NCI-H82 treated with DMSO at 0.1 percent for 48 hours (cell line): ENCODE measurements at regions not wholly inside any gene's neighbourhood (a gene's known extent, or its start where the extent isn't known, plus 50 kb on each side); places are given as distances from the start of the nearest gene placed in this dataset.

Experiments used
- DNase-seq: peaks from one replicate; lab custom pipeline; 2025; ENCODE audit not compliant: unreplicated experiment; lab: John Stamatoyannopoulos, UW

- no peak for DNase-seq
Observed at GRCh38 chr7:54810401-54810800, 51.4 kb upstream of the SEC61G start.

DNA sequence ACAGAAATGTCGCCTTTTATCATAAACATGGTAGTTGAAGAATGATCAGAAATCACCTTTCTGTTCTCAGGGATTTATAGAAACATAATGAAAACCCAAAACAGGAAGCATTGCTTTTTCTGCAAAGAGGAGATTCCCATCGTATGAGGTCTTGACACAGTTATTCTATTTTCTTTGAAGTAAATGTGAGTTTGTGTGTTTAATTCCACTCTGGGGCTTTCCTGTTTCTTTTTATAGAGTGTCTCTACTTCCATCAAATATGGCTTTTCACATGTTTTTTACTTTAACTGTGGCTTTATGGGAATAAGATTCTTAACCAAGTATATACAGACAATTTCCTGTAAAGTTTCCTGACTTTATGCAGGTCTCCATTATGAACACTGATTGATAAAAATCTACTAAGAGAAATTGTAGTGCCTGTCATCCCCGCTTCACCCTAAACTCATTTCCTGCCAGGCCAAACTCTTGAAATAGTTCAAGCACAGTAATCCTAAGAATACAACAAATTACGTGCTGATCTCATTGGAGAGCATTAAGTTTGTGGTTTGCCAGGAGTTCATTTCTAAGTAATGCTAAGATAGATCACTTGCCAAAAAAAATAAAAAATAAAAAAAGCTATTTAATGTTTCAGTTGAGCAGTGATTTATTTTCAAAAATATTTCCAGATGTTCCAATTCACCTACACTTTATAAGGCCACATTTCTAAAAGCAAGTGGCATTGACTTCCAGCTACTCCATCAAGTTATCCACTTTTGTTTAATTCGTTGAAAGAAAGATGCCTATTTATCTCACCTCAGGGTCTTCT, 52.2 kb upstream of the SEC61G start:
- DNase-seq, result no peak

DNA sequence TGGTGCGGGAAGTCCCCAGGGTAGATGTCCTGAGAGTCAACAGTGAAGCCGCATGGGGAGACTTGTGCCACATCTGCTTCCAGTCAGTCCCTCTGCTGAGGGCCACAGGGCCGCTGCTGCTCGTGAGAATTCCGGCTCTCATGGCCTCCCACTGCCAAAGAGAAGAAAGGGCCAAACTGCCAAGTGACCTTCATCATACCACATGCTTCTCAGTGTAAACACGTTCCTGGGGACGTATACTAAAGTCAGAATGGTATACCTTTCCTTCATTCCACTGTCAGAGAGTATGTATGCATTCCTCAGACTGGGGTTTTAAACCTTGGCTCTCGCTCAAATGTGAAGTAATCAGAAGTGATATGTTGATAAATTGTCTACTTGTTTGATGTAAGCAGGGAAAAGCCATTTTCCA, 52.8 kb upstream of the SEC61G start:
- no peak for DNase-seq

- no peak for DNase-seq
Observed at GRCh38 chr7:54812756-54813322, 53.8 kb upstream of the SEC61G start.

- no peak for DNase-seq
Observed at GRCh38 chr7:54813398-54813797, 54.4 kb upstream of the SEC61G start.

GRCh38 chr7:54814401-54814800, 55.4 kb upstream of the SEC61G start:
- DNase-seq, result no peak

DNA sequence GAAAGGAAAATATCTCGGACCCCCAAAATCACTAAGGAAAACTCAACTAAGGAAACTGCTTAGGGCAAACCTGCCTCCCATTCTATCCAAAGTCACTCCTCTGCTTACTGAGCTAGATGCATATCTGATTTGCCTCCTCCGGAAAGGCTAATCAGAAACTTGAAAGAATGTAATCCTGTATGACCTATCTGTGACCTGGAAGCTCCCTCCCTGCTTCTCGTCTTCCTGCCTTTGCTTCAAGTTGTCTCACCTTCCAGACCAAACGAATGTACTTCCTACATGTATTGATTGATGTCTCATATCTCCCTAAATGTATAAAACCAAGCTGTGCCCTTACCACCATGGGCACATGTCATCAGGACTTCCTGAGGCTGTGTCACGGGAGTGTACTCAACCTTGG, 58.1 kb upstream of the SEC61G start:
- no peak for DNase-seq

GRCh38 chr7:54823776-54824175, 64.8 kb upstream of the SEC61G start:
- no peak for DNase-seq

- no peak for DNase-seq
Observed at GRCh38 chr7:54824655-54825054, 65.6 kb upstream of the SEC61G start.

DNA sequence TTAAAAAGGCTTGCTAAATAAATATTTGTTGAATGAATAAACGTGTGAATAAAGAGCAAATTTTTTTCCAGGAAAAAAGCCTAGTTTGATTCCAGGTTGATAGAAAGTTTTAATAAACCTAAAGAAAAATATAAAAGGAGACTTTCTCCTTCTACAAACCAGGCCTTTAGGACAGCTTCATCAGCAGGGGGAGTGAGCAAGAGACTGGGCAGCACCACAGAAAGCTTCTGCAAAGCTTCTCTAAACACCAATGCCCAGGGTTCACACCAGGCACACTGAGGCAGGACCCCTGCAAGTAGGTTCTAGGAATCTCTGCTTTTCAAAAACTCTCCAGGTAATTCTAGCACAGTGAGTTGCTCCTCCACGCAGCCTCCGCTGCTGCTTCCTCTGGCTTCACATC, 66.4 kb upstream of the SEC61G start:
- no peak for DNase-seq

DNA sequence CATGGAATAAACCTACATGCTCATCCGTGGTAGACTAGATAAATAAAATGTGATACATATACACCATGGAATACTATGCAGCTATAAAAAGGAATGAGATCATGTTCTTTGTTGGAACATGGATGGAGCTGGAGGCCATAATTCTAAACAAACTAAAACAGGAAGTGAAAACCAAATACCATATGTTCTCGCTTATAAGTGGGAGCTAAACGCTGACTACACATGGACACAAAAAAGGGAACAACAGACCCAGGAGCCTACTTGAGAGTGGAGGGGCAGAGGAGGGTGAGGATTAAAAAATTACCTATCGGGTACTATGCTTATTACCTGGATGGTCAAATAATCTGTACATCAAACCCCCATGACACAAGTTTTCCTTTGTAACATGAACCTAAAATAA, 68.7 kb upstream of the SEC61G start:
- DNase-seq, result no peak

DNA sequence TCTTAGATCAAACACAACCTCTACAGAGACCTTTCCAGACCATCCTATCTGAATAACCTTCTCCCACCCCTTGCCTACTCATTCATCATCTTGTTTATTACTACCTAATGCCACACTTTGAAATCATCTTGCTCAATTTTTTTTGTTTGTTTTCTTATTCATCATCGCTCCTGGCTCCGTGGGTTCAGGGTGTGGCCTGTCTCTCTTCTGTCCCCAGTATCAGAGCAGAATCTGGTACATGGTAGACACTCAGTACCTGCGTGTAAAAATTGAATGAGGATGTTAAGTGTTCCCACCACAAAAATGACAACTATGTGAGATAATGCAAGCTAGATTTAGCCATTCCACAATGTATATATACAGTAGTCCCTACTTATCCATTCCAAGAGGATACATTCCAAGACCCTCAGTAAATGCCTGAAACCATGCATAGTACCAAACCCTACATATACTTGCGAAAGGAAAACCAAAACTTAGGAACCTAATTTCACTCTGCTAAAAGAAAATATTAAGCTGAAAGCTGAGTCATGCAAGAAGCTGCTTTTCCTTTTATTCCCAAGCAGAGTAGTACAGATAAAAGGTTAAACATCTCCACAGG, 72.1 kb upstream of the SEC61G start:
- no peak for DNase-seq

DNA sequence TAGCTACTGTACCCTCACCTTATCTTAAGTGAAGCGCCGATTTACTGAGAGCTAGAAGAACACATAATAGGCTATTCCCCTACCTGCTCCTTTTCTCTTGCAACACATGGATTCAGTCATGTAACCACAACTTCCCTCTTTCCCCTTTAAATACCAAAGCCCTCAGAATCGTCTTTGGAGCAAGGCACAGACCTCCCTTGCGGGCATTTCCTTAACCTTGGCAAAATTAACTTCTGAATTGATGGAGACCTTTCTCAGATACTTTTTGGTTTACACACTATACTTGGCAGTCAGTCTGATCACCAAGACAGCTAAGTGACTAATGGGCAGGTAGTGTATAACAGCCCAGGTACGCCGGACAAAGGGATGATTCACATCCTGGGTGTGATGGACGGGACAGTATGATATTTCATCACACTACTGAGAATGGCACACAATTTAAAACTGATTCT, 72.7 kb upstream of the SEC61G start:
- DNase-seq, result no peak

GRCh38 chr7:54833001-54833467, 74.0 kb upstream of the SEC61G start:
- no peak for DNase-seq

GRCh38 chr7:54837168-54837567, 78.2 kb upstream of the SEC61G start:
- DNase-seq, result no peak

- DNase-seq, result no peak
Observed at GRCh38 chr7:54837761-54838160, 78.8 kb upstream of the SEC61G start.

DNA sequence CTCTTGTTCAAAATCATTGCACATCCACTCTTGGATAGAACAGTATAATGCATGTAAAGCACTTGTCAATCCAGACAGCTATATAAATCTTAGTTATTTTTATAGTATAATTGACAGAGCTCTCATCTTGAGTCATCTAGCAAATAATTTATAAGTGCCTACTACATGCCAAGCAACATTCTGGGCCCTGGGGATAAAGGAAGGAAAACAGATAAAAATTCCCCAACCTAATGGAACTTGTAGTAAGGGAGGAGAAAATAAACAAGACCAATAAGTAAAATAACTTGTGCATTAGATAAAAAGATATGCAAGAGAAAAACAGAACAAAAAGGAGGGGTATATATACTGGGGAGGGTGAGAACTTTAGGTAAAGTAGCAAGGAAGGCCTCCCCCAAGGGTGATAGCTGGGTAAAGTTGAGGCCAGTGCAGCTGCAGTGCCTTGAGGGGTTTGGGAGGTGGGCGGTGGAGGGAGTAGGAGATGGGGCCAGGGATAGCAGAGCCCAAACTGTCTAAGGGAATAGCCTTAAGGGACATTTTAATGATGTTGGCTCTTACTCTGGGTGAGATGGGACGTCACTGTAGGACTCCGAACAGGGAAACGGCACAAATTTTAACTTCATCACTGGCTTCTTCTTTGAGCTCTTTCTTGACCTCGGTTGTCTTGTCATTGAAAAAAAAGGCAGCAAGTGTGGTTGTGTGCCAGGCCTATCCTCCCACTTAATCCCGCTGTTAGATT, 79.3 kb upstream of the SEC61G start:
- no peak for DNase-seq

DNA sequence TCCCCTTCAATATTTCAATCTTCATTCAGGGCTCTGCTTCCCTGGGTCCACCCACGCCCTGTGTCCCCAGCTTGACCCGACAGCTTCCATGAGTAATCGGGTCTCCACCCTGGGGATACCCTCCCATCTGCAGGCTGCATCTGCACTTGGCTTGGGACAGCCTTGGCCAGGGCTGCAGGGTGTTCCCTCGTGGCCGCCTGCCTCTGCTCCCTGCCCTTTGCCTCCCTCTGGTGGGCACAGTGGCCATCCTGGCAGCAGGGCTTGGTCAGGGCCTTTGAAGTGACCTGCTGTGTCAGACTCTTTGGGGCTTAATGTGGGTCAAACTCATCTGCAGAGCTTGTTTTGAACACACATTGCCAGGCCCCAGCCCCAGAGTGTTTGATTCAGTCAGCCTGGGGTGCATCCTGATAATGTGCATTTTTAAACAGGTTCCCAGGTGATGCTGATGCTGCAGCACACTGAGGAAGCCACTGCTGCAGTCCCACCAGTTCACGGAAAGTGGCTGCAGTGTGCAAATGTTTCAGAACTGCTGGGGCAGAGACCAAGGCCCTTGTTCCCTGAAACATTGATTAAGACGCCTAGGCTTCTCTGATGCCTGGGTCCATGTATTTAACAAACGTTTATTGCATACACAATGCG, 80.7 kb upstream of the SEC61G start:
- no peak for DNase-seq

DNA sequence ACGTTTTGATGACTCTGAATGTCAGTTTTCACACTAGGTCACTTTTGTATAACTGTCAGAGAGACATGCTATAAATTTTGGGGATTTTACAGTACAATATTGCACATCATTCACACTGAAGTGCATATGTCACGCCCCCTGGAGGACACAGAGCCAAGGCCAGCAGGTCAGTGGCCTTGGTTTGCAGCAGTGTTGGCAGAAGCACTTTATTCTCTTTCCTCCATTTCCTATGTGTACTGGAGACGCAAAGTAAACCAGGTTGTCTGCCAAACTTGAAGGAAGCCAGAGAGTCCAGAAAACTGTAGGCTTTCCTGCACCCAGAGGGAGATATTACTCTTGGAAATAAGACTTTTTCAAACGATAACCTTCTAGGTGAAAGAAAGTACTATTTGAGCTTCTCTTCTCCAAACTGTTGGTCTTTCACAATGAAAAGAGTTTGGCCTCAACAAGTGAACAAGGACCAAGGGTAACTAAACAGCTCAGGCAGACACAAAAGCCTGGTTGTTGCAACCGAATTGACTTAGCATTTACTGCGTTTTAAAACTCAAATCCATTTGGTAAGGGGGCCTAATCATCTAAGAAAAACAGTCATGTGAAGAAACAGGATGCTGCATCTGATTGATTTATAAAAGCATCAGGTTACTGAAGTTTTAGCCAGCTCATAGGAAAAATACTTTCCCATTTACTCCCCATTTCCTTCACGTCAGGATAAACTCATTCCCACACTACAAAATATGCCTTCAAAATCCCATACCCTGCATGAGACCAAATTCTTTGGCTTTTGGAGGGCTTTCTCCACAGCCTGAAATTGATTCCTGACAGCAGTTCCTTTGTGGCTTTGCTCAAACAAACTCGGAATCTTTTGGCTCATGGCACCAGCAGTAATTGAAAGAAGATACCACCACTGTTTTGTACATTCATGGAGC, 83.0 kb upstream of the SEC61G start:
- DNase-seq, result no peak

- no peak for DNase-seq
Observed at GRCh38 chr7:54843841-54844355, 84.9 kb upstream of the SEC61G start.
